ENCODE measurements at regions not wholly inside any gene's neighbourhood (a gene's known extent, or its start where the extent isn't known, plus 50 kb on each side); places are given as distances from the start of the nearest gene placed in this dataset.

- no peak for TF ChIP-seq CTCF (IDR thresholded peaks at IDR 0.05)
- TF ChIP-seq POLR2A (IDR thresholded peaks at IDR 0.05), result no peak
These were observed 81.3 kb downstream of the PPP1R2C start for GRCh38 chrX:42696536-42697124.
